ENCODE measurements at regions not wholly inside any gene's neighbourhood (a gene's known extent, or its start where the extent isn't known, plus 50 kb on each side); places are given as distances from the start of the nearest gene placed in this dataset.

DNA sequence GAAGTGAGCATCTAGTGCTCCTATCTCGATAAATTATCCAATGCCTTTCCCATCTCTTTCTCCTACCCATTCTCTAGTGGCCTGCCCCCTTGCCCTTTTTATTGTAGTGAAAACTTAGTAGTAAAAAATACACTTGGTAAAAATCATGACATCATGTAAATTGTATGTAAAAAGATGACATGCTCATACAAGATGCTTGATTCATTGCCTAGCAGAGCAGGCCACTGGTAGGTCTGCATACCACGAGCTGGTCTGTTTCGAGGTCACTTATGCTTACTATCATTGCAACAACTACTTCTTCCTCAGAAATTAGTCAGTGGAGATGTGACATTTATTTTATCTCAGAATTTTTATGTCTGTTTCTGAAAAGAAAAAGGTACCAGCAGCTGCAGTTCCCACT is 177.3 kb downstream of the C9orf152 start:
- TF ChIP-seq, protein P1, sequence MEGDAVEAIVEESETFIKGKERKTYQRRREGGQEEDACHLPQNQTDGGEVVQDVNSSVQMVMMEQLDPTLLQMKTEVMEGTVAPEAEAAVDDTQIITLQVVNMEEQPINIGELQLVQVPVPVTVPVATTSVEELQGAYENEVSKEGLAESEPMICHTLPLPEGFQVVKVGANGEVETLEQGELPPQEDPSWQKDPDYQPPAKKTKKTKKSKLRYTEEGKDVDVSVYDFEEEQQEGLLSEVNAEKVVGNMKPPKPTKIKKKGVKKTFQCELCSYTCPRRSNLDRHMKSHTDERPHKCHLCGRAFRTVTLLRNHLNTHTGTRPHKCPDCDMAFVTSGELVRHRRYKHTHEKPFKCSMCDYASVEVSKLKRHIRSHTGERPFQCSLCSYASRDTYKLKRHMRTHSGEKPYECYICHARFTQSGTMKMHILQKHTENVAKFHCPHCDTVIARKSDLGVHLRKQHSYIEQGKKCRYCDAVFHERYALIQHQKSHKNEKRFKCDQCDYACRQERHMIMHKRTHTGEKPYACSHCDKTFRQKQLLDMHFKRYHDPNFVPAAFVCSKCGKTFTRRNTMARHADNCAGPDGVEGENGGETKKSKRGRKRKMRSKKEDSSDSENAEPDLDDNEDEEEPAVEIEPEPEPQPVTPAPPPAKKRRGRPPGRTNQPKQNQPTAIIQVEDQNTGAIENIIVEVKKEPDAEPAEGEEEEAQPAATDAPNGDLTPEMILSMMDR (conservative IDR thresholded peaks at IDR 0.05; ENCODE audit: low read depth, low read length) = no peak
- no peak for TF ChIP-seq EZH2 (IDR thresholded peaks at IDR 0.05; ENCODE audit: low read length, unreplicated experiment)
- TF ChIP-seq EZH2phosphoT487 (IDR thresholded peaks at IDR 0.05; ENCODE audit: borderline replicate concordance, low read length) = no peak

Measured in PC-3 (cell line).